ENCODE measurements at regions not wholly inside any gene's neighbourhood (a gene's known extent, or its start where the extent isn't known, plus 50 kb on each side); places are given as distances from the start of the nearest gene placed in this dataset.
"Not testable (repeated sequence)": the region's sequence is repeated elsewhere in the genome, so short reads cannot be mapped to it uniquely, and the experiment has no call there.

GRCh38 chr5:108581026-108581425, 166.7 kb upstream of the FER start:
- no peak for DNase-seq

GRCh38 chr5:108579236-108579635, 168.5 kb upstream of the FER start:
- DNase-seq = no peak

GRCh38 chr5:108578791-108579190, 168.9 kb upstream of the FER start:
- no peak for DNase-seq

- no peak for DNase-seq
Observed at GRCh38 chr5:108567429-108567828, 180.3 kb upstream of the FER start.

- no peak for DNase-seq
Observed at GRCh38 chr5:108564441-108564840, 182.5 kb upstream of the FBXL17 start.

GRCh38 chr5:108562205-108562454, 180.2 kb upstream of the FBXL17 start:
- DNase-seq = no peak

- no peak for DNase-seq
Observed at GRCh38 chr5:108561416-108562204, 179.7 kb upstream of the FBXL17 start.

- DNase-seq = no peak
Observed at GRCh38 chr5:108560581-108560980, 178.7 kb upstream of the FBXL17 start.

GRCh38 chr5:108560166-108560565, 178.3 kb upstream of the FBXL17 start:
- DNase-seq = no peak

GRCh38 chr5:108558840-108559239, 176.9 kb upstream of the FBXL17 start:
- DNase-seq = not testable (repeated sequence)

- not testable (repeated sequence) for DNase-seq
Observed at GRCh38 chr5:108558142-108558541, 176.2 kb upstream of the FBXL17 start.

GRCh38 chr5:108557686-108558085, 175.8 kb upstream of the FBXL17 start:
- no peak for DNase-seq

- no peak for DNase-seq
Observed at GRCh38 chr5:108556441-108557145, 174.7 kb upstream of the FBXL17 start.

- DNase-seq = no peak
Observed at GRCh38 chr5:108548684-108549596, 167.0 kb upstream of the FBXL17 start.

GRCh38 chr5:108546939-108547338, 165.0 kb upstream of the FBXL17 start:
- DNase-seq = no peak

GRCh38 chr5:108545301-108545700, 163.4 kb upstream of the FBXL17 start:
- DNase-seq = no peak

GRCh38 chr5:108543486-108543885, 161.6 kb upstream of the FBXL17 start:
- DNase-seq = no peak

- no peak for DNase-seq
Observed at GRCh38 chr5:108541836-108542235, 159.9 kb upstream of the FBXL17 start.

GRCh38 chr5:108536321-108536720, 154.4 kb upstream of the FBXL17 start:
- DNase-seq = no peak

- DNase-seq = not testable (repeated sequence)
Observed at GRCh38 chr5:108532129-108532445, 150.2 kb upstream of the FBXL17 start.

- no peak for DNase-seq
Observed at GRCh38 chr5:108531367-108532128, 149.7 kb upstream of the FBXL17 start.

- no peak for DNase-seq
Observed at GRCh38 chr5:108530706-108531105, 148.8 kb upstream of the FBXL17 start.

GRCh38 chr5:108529381-108529780, 147.5 kb upstream of the FBXL17 start:
- no peak for DNase-seq

Data from KG1 (cell line).